Muscle of back (tissue), 3 donors: ENCODE measurements at regions not wholly inside any gene's neighbourhood (a gene's known extent, or its start where the extent isn't known, plus 50 kb on each side); places are given as distances from the start of the nearest gene placed in this dataset.

Source experiments
- DNase-seq, 3 donors: peaks; one replicate each; pipeline versions ENCODE4 v3.0.0 to v3.0.0-alpha.2; 2013

DNA sequence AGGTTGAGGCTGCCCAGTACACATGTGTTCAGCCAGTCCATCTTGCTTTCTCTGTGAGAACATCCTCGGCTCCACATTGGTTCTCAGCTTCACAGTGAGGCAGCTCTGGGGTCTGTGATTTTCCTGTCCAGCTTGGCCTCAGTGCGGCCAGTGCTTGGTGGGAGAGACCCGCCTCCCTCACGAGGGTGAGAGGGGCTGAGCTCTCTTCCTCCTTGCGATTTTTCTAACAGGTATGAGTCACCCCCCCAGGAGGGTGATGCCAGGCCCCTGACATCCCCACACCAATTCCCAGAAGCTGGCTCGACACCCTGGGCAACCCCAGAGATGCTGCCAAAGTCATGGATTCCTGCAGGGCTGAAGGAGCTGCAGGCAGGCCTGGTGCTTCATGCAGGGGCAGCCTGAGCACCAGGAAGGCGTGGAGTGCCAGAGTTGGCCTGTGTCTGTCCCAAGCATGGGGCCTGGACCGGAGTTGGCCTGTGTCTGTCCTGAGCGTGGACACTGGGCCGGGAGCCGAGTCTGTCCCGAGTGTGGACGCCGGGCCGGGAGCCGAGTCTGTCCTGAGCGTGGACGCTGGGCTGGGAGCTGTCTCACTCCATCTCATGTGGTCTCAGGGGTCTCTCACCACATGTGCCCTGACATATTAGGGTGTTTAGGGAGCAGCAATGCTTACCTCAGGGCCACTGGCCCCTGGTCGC is 408.6 kb upstream of the IRX4 start:
- no peak for DNase-seq

DNA sequence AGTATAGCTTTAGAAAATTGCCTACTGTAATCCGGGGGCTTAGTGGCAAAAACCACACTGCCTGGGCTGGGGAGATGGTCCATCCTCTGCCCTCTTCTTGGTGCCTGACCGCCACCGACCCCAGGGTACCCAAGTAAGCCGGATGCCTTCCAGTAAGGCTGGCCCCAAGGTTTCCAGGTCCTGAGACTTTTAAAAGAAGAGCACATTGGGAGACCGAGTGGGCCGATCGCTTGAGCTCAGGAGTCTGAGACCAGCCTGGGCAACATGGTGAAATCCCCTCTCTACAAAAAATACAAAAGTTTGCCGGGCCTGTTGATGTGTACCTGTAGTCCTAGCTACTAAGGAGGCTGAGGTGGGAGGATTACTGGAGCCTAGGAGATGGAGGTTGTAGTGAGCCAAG is 406.7 kb upstream of the IRX4 start:
- no peak for DNase-seq

- DNase-seq = no peak
Observed at GRCh38 chr5:2288968-2289367, 406.2 kb upstream of the IRX4 start.

DNA sequence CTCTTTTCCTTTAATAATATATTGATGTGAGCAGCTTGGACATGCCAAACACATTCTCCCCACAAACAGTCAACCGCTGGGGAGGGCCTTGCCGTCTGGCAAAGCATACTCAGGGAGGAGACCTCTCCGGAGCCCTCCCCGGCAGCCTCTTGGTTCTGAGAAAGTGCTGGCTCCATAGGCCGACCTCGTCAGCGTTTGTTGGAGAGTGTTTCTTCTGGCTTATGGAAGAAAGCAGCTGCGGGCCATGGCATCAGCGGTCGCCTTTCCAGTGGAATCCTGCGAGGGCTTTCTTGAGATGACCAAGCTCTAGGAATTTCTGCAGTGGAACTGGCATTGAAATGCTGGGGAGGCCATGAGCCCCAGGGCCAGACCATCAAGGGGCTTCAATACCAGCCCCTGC is 405.7 kb upstream of the IRX4 start:
- DNase-seq = no peak

GRCh38 chr5:2286250-2286649 is 403.5 kb upstream of the IRX4 start:
- DNase-seq = no peak

- no peak for DNase-seq
Observed at GRCh38 chr5:2284678-2285077, 402.0 kb upstream of the IRX4 start.

DNA sequence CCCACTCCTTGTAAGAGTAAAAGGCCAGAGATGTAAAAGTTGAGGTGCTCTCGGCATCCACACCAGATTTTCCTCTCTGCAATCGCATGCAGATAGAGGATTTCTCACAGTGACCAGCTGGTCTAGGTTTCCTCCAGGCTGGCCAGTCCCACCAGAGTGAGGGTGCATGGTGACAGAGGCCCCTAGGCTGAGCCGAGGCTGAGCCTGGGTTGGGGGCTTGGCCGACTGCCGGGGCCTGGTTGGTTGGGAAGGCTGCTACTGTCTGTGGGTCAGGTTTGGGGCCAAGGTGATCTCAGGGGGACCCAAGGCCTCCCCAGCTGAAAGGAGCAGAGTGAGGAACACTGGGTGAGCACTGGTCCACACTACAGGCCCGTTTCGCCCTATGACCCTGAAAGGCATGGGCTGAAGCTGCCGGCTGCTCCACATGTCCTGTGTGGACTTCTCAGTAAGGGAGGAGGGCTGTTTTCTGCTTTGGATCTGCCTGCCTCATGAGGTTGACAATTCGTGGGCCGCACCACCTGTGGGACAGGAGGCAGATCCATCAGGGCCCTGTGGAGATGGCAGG is 400.8 kb upstream of the IRX4 start:
- no peak for DNase-seq

GRCh38 chr5:2282893-2283292 is 400.2 kb upstream of the IRX4 start:
- no peak for DNase-seq

- DNase-seq = no peak
Observed at GRCh38 chr5:2282034-2282690, 399.4 kb upstream of the IRX4 start.

DNA sequence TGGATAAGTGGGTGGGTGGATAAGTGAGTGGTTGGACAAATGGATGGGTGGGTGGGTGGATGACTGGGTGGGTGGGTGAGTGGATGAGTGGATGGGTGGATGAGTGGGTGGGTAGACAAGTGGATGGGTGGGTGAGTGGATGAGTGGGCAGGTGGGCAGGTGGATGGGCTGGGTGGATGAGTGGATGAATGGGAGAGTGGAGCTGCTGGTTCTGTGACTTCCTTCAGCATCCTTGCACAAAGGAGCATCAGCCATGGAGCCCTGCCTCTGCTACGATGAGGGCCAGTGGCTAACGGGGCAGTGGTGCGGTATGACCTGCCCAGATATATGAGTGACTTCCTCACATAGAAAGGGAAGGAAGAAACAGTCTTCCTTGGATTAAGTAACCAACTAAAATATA is 398.7 kb upstream of the IRX4 start:
- no peak for DNase-seq

DNA sequence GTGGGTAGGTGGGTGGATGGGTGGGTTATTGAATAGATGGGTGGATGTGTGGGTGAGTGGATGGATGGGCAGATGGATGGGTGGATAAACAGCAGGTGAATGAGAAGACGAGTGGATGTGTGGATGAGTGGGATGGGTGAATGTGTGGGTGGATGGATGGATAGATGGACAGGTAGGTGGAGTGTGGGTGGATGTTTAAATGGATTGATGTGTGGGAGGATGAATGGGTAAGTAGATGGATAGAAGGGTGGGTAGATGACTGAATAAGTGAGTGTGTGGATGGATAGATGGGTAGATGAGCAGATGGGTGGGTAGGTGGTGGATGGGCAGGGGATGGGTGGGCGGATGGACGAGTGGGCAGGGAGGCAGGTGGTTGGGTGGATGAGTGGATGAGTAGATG is 397.6 kb upstream of the IRX4 start:
- no peak for DNase-seq

DNA sequence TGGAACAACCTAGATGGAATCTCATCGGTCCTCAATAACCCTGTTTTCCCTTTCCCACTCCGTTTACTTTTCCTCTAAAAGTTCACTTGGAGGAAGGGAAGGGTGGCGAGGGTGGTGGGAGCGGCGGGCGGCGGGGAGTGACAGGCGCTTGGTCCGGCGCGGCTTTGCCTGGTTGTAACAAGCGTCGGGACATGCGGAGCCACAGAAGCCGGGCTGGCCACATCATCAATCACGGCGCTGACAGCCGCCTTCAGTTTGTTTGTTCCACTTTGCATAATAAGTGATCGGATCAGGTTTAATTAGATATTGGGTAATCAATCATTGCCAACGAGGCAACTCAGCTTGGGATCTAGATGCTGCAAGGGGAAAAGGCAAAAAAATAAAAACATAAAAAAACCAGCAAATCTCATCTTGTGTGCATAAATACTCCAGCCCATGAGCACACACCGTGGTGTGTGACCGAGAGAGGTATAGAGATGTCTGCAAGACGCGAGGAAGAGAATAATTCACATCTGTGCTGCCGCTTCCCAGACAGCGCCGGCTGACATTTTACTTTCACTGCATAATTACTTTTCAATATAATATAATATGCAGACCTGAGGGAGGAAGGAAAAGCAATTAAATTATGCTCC is 396.2 kb upstream of the IRX4 start:
- no peak for DNase-seq

DNA sequence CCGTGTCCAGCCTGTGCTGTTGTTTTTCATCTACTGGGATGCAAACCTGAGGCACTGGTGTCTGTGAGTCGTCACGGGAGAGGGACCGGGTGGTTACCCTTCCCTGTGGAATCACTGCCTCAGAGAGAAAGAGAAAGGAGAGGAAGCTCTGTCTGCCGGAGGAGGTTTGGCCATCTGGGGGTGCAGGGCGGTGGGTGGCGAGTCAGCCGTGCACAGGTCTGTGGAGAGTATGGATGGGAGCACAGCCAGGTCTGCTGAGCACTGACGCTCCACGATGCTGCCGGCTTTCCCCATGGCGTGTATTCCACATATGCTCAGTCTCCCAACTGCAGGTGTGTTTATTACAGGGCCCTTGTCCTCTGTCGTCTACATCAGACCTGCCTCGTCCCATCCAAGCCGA is 395.2 kb upstream of the IRX4 start:
- DNase-seq = no peak

DNA sequence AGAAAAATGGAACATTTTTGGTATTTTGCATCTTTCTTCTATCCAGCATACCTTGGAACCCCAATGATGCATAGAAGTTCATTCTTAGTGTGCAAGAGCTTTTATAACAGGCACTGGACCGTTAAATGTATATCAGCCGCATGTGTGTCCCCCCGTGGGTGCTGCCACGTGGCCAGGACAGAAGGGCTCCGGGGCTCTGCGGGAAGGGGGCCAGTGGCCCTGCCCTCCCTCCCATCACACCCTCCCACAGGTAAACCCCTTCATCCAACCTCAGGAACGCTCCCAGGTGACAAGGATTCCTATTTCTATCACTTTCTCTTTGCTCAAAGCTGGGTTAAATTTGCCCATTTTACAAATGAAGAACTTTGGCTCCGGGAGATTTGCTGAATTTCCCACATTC is 393.4 kb upstream of the IRX4 start:
- no peak for DNase-seq

DNA sequence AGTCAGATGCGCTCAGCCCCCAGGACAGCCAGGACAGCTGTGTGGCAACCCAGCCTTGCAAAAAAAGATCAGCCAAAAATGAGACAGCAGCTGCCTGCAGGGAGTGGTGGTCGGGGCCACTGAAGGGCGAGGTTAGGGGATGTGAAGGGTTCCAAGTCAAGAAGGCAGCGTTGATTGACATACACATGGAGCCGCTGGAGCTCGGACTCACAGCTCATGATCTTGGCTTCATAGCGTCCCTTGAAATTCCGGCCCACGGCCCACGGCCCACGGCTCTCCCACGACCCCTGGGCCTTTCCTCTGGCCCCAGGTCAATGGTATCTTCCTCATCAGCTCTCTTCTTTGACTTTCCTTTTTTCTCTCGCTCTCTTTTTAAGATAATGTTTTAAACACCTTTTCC is 390.0 kb upstream of the IRX4 start:
- no peak for DNase-seq

- DNase-seq = no peak
Observed at GRCh38 chr5:2272039-2272438, 389.3 kb upstream of the IRX4 start.

- DNase-seq = no peak
Observed at GRCh38 chr5:2271316-2271715, 388.6 kb upstream of the IRX4 start.

GRCh38 chr5:2270467-2270866 is 387.7 kb upstream of the IRX4 start:
- no peak for DNase-seq

DNA sequence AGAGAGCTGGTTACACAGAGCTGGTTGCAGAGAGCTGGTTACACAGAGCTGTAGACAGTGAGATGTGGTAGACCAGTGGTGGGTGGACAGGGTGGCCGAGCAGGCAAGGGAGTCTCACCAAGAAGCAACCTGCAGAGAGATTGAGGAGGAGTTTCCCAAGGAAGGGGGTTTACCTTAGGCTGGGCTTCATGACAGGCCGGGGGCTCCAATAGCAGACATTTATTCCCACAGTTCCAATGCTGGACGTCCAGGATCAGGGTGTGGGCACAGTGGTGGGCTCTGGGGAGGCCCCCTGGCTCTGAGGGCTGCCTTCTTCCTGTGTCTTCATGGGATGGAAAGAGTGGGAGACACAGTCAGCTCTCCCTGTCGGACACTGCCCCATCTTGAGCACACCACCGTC is 386.9 kb upstream of the IRX4 start:
- DNase-seq = no peak

DNA sequence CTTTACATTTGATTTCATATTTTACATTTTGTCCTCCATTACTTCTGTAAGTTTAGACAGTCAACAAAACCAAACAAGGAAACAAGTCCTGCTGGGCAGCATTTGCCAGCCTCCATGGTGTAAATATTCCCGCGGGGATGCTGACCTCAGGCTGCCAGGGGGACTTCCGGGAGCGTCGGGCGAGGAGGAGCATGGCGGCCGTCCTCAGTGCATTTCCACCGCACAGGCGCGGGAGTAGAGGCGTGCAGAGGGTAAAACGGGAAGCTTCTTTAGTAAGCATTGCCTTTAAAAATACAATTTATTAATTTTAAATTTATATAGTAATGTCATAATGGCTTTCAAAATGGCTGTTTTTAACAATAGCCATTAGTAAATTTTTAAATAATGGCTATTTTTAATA is 385.3 kb upstream of the IRX4 start:
- DNase-seq = no peak

GRCh38 chr5:2266641-2267240 is 384.0 kb upstream of the IRX4 start:
- DNase-seq = no peak

DNA sequence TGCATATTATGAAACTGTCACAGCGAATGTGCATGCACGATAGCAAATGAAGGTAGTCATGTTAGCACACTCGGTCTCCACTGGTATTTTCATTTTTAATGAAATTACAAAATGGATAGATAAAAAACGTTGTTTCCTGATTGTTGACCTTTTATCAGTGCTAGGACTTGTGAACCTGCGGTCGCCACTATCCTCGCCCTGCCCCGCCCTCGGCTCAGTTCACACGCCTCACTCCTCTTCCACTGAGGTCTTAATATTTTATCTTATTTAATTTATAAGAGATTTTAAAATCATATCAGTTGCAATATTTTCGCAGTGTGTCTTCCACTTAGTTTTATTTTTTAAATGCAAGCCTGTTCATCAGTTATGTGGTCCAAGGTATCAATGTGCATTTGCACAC is 382.6 kb upstream of the IRX4 start:
- DNase-seq = no peak

GRCh38 chr5:2263763-2264162 is 381.0 kb upstream of the IRX4 start:
- no peak for DNase-seq
